Mammary epithelial cell (primary cell): ENCODE measurements at regions not wholly inside any gene's neighbourhood (a gene's known extent, or its start where the extent isn't known, plus 50 kb on each side); places are given as distances from the start of the nearest gene placed in this dataset.

Experiments used
- CTCF ChIP-seq, 2 donors: IDR thresholded peaks in 1 of 2; conservative IDR thresholded peaks in 1 of 2; 2 replicates each; pipeline ENCODE4 v1.5.1; 2011 to 2012; ENCODE audit warnings: inconsistent platforms in 2 of 2, low read length in 2 of 2, mild to moderate bottlenecking in 2 of 2, control low read depth in 1 of 2, low read depth in 1 of 2; ENCODE audit not compliant: insufficient read depth in 1 of 2; ENCODE audit errors: extremely low read depth in 1 of 2
- EZH2 ChIP-seq: IDR thresholded peaks from 2 replicates; pipeline ENCODE4 v1.6.1; 2012; ENCODE audit warnings: low read length, inconsistent platforms, borderline replicate concordance

- no peak for TF ChIP-seq CTCF (conservative IDR thresholded peaks at IDR 0.05 in 1 of 2, IDR thresholded peaks at IDR 0.05 in 1 of 2; ENCODE audit: extremely low read depth in 1 of 2, insufficient read depth in 1 of 2, low read depth in 1 of 2, low read length in 2 of 2)
- no peak for TF ChIP-seq EZH2
Measured at GRCh38 chr2:185181901-185182300, 556.7 kb upstream of the FSIP2 start.
